Parathyroid adenoma (tissue), 2 donors: ENCODE measurements at regions not wholly inside any gene's neighbourhood (a gene's known extent, or its start where the extent isn't known, plus 50 kb on each side); places are given as distances from the start of the nearest gene placed in this dataset.

Experiments
- H2AFZ ChIP-seq: fragments of 300-600 bp; sonication (generic); one replicate; pipeline ENCODE4 v1.7.0; 2017; ENCODE audit warnings: antibody characterized with exemption, mild to moderate bottlenecking
- H3K27ac ChIP-seq: fragments of 300-600 bp; sonication (generic); one replicate; pipeline ENCODE4 v1.7.0; 2017
- H3K27me3 ChIP-seq: fragments of 300-600 bp; sonication (generic); one replicate; pipeline ENCODE4 v1.7.0; 2017; ENCODE audit warnings: low read length; ENCODE audit not compliant: control insufficient read depth, insufficient read depth
- H3K36me3 ChIP-seq: fragments of 300-600 bp; sonication (generic); one replicate; pipeline ENCODE4 v1.7.0; 2017; ENCODE audit warnings: low read length; ENCODE audit not compliant: control insufficient read depth, insufficient read depth
- H3K4me1 ChIP-seq: fragments of 300-600 bp; sonication (generic); one replicate; pipeline ENCODE4 v1.7.0; 2017; ENCODE audit warnings: control low read depth
- H3K4me2 ChIP-seq: fragments of 300-600 bp; sonication (generic); one replicate; pipeline ENCODE4 v1.7.0; 2017; ENCODE audit warnings: low read length
- H3K4me3 ChIP-seq: fragments of 300-600 bp; sonication (generic); one replicate; pipeline ENCODE4 v1.7.0; 2017; ENCODE audit warnings: low read depth, low read length
- H3K79me2 ChIP-seq: fragments of 300-600 bp; sonication (generic); one replicate; pipeline ENCODE4 v1.7.0; 2017; ENCODE audit warnings: control low read depth
- H3K9ac ChIP-seq: fragments of 300-600 bp; sonication (generic); one replicate; pipeline ENCODE4 v1.7.0; 2017; ENCODE audit warnings: mild to moderate bottlenecking
- H3K9me3 ChIP-seq: fragments of 300-600 bp; sonication (generic); one replicate; pipeline ENCODE4 v1.7.0; 2017; ENCODE audit warnings: low read length; ENCODE audit not compliant: control insufficient read depth
- CTCF ChIP-seq: fragments of 300-600 bp; sonication (generic); IDR thresholded peaks from one replicate; pipeline ENCODE4 v1.7.0; 2017; ENCODE audit warnings: antibody characterized with exemption, mild to moderate bottlenecking
- donor health status: primary hyperparathyroidism.

GRCh38 chr12:125469683-125470082 lies 404.4 kb downstream of the AACS start:
- H3K4me3 ChIP-seq, result no peak overlapping the region
- H3K27ac ChIP-seq, result no peak overlapping the region

GRCh38 chr12:125470838-125471783 lies 405.9 kb downstream of the AACS start:
- H3K79me2 ChIP-seq, result no peaks in the 10 kb centered on the region
- H3K27ac ChIP-seq, result no peak overlapping the region
- no peak for TF ChIP-seq CTCF
- H3K9ac ChIP-seq, result no peak overlapping the region
- H3K4me3 ChIP-seq, result no peak overlapping the region
- no peaks in the 10 kb centered on the region for H3K36me3 ChIP-seq
- no peaks in the 10 kb centered on the region for H3K27me3 ChIP-seq
- H3K9me3 ChIP-seq, result no peaks in the 10 kb centered on the region
- H3K4me1 ChIP-seq, result no peaks in the 10 kb centered on the region
- H2AFZ ChIP-seq, result no peak overlapping the region
- H3K4me2 ChIP-seq, result no peak overlapping the region

More at GRCh38 chr12:125469683-125470082, 404.4 kb downstream of the AACS start:
- no peaks in the 10 kb centered on the region for H3K36me3 ChIP-seq
- no peak overlapping the region for H3K9ac ChIP-seq
- no peaks in the 10 kb centered on the region for H3K27me3 ChIP-seq
- TF ChIP-seq CTCF, result no peak
- H3K4me2 ChIP-seq, result no peak overlapping the region
- H3K9me3 ChIP-seq, result no peaks in the 10 kb centered on the region
- no peak overlapping the region for H2AFZ ChIP-seq
- no peaks in the 10 kb centered on the region for H3K79me2 ChIP-seq
- no peaks in the 10 kb centered on the region for H3K4me1 ChIP-seq

- no peaks in the 10 kb centered on the region for H3K9me3 ChIP-seq
- no peaks in the 10 kb centered on the region for H3K36me3 ChIP-seq
- H3K79me2 ChIP-seq, result no peaks in the 10 kb centered on the region
- H3K4me3 ChIP-seq, result no peak overlapping the region
- H3K4me1 ChIP-seq, result no peaks in the 10 kb centered on the region
- no peaks in the 10 kb centered on the region for H3K27me3 ChIP-seq
- H2AFZ ChIP-seq, result no peak overlapping the region
- no peak for TF ChIP-seq CTCF
- H3K27ac ChIP-seq, result no peak overlapping the region
- H3K4me2 ChIP-seq, result no peak overlapping the region
- no peak overlapping the region for H3K9ac ChIP-seq
These were observed 408.3 kb downstream of the AACS start for GRCh38 chr12:125473501-125473900.

- TF ChIP-seq CTCF, result no peak
- H3K27me3 ChIP-seq, result no peaks in the 10 kb centered on the region
- H3K4me3 ChIP-seq, result no peak overlapping the region
- no peaks in the 10 kb centered on the region for H3K9me3 ChIP-seq
- H2AFZ ChIP-seq, result no peak overlapping the region
- no peak overlapping the region for H3K27ac ChIP-seq
- no peak overlapping the region for H3K4me2 ChIP-seq
- no peaks in the 10 kb centered on the region for H3K4me1 ChIP-seq
- H3K9ac ChIP-seq, result no peak overlapping the region
- no peaks in the 10 kb centered on the region for H3K36me3 ChIP-seq
- H3K79me2 ChIP-seq, result no peaks in the 10 kb centered on the region
These were observed 422.1 kb downstream of the AACS start for GRCh38 chr12:125487336-125487735.

- Histone ChIP-seq H3K4me1 (no peaks in the 10 kb centered on the region), H3K27me3 (no peaks in the 10 kb centered on the region), H3K27ac (no peak overlapping the region), H3K9ac (no peak overlapping the region), H3K9me3 (no peaks in the 10 kb centered on the region), H3K4me3 (no peak overlapping the region), H2AFZ (no peak overlapping the region), H3K4me2 (no peak overlapping the region), H3K36me3 (no peaks in the 10 kb centered on the region), H3K79me2 (no peaks in the 10 kb centered on the region)
- TF ChIP-seq CTCF, result no peak
These were observed 426.3 kb downstream of the AACS start for GRCh38 chr12:125491553-125491952.
